Activated B cell treated with CpG ODN at 0.5 μM for 24 hours (primary cell): ENCODE measurements at regions not wholly inside any gene's neighbourhood (a gene's known extent, or its start where the extent isn't known, plus 50 kb on each side); places are given as distances from the start of the nearest gene placed in this dataset.

Source experiments
- ATAC-seq: fragments of 200-7000 bp; cut with Tn5 transposase; one replicate; pipeline ENCODE4 v1.10.0; 2021; ENCODE audit warnings: low read depth, mild to moderate bottlenecking, moderate library complexity
- CTCF ChIA-PET: fragments of 350-600 bp; sonication (Branson Sonifier 250); formaldehyde crosslinking; loops from one replicate; lab custom pipeline; 2021; ENCODE audit warnings: antibody characterized with exemption; lab: Charles Lee
- POLR2A ChIA-PET: fragments of 350-600 bp; sonication (Branson Sonifier 250); formaldehyde crosslinking; loops from one replicate; lab custom pipeline; 2021; ENCODE audit warnings: antibody characterized with exemption; lab: Charles Lee
- DNase-seq: peaks from one replicate; pipeline ENCODE4 v3.0.0; 2022
- H3K27ac Mint-ChIP-seq: one replicate; pipeline ENCODE4 v1.8.0; 2020; ENCODE audit warnings: mixed read lengths
- H3K27me3 Mint-ChIP-seq: one replicate; pipeline ENCODE4 v1.8.0; 2021; ENCODE audit warnings: mixed read lengths
- H3K36me3 Mint-ChIP-seq: one replicate; pipeline ENCODE4 v1.8.0; 2021; ENCODE audit warnings: low read depth, mixed read lengths
- H3K4me1 Mint-ChIP-seq: one replicate; pipeline ENCODE4 v1.8.0; 2021; ENCODE audit warnings: mixed read lengths
- H3K4me3 Mint-ChIP-seq: one replicate; pipeline ENCODE4 v1.8.0; 2020; ENCODE audit warnings: mild to moderate bottlenecking, mixed read lengths
- H3K9me3 Mint-ChIP-seq: one replicate; pipeline ENCODE4 v1.8.0; 2020; ENCODE audit warnings: mixed read lengths
- CTCF ChIP-seq: fragments of 200-600 bp; IDR thresholded peaks from one replicate; pipeline ENCODE4 v1.8.0; 2022; ENCODE audit warnings: antibody characterized with exemption, mild to moderate bottlenecking
- intact Hi-C: fragments of 100-400 bp; cut with micrococcal nuclease; formaldehyde crosslinking; loops from one replicate; pipeline ENCODE4 v1.15.1; 2024

DNA sequence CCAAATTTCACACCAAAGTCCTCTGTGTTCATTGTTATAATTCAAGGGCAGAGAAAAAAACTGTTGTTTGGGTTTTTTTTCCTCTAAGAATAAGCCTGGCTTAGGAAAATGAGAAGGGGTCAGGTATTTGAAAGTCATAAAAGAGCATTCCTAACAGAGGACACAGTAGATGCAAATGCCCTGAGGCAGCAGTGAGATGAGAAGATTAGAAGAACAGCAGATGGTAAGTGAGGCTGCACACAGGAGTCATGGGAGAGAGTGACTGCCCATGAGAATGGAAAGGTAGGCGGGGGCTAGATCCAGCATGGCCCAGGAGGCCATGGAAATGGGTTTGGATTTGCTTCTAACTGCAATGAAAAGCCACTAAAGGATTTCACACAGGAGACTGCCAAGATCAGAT lies 107.5 kb upstream of the RBPJ start:
- no peak overlapping the region for H3K4me3 Mint-ChIP-seq
- peaks cover 7% of the 10 kb centered on the region for H3K4me1 Mint-ChIP-seq
- no peak for ATAC-seq
- TF ChIP-seq CTCF: no peak
- no peak overlapping the region for H3K27ac Mint-ChIP-seq
- peaks cover 30% of the 10 kb centered on the region for H3K27me3 Mint-ChIP-seq
- ChIA-PET CTCF (no interaction called here), POLR2A (no interaction called here)
- H3K36me3 Mint-ChIP-seq: no peaks in the 10 kb centered on the region
- intact Hi-C loops: no loop called here
- no peaks in the 10 kb centered on the region for H3K9me3 Mint-ChIP-seq
- DNase-seq: no peak

GRCh38 chr4:26214994-26215393 lies 105.8 kb upstream of the RBPJ start:
- DNase-seq (no peak), ATAC-seq (no peak)
- no peaks in the 10 kb centered on the region for H3K9me3 Mint-ChIP-seq
- H3K27me3 Mint-ChIP-seq: peaks cover 27% of the 10 kb centered on the region
- TF ChIP-seq CTCF: no peak
- intact Hi-C loops: no loop called here
- H3K4me3 Mint-ChIP-seq: no peak overlapping the region
- H3K36me3 Mint-ChIP-seq: no peaks in the 10 kb centered on the region
- ChIA-PET POLR2A (no interaction called here), CTCF (no interaction called here)
- H3K4me1 Mint-ChIP-seq: peaks cover 17% of the 10 kb centered on the region
- no peak overlapping the region for H3K27ac Mint-ChIP-seq

- peaks cover 17% of the 10 kb centered on the region for H3K4me1 Mint-ChIP-seq
- H3K36me3 Mint-ChIP-seq: no peaks in the 10 kb centered on the region
- no peak for TF ChIP-seq CTCF
- H3K27me3 Mint-ChIP-seq: peaks cover 21% of the 10 kb centered on the region
- no peak for DNase-seq
- ATAC-seq: no peak
- ChIA-PET CTCF (no interaction called here), POLR2A (no interaction called here)
- H3K4me3 Mint-ChIP-seq: no peak overlapping the region
- intact Hi-C loops: no loop called here
- H3K9me3 Mint-ChIP-seq: no peaks in the 10 kb centered on the region
- H3K27ac Mint-ChIP-seq: no peak overlapping the region
Observed at GRCh38 chr4:26215725-26216124, 105.1 kb upstream of the RBPJ start.

GRCh38 chr4:26217481-26217880 lies 103.3 kb upstream of the RBPJ start:
- intact Hi-C loops: no loop called here
- Mint-ChIP-seq H3K4me1 (peaks cover 17% of the 10 kb centered on the region), H3K27ac (no peak overlapping the region), H3K9me3 (no peaks in the 10 kb centered on the region), H3K27me3 (peaks cover 10% of the 10 kb centered on the region), H3K4me3 (no peak overlapping the region), H3K36me3 (no peaks in the 10 kb centered on the region)
- no peak for TF ChIP-seq CTCF
- DNase-seq: no peak
- ChIA-PET CTCF (no interaction called here), POLR2A (interaction anchor here (1.2 kb wide), 1 partner anchor 134 kb away, joined by 3 read pairs; no protein-coding TSS in a partner anchor)
- ATAC-seq: no peak

- intact Hi-C loops: loop anchor here (2.0 kb wide), 1 partner anchor 101 kb away; no protein-coding TSS in a partner anchor
- TF ChIP-seq CTCF: no peak
- peaks cover 17% of the 10 kb centered on the region for H3K4me1 Mint-ChIP-seq
- peak; percentile 79 for ATAC-seq
- H3K9me3 Mint-ChIP-seq: no peaks in the 10 kb centered on the region
- H3K4me3 Mint-ChIP-seq: peak overlapping the region; percentile 36
- H3K36me3 Mint-ChIP-seq: no peaks in the 10 kb centered on the region
- POLR2A ChIA-PET: interaction anchor here (1.2 kb wide), 1 partner anchor 135 kb away, joined by 3 read pairs; no protein-coding TSS in a partner anchor
- CTCF ChIA-PET: no interaction called here
- peaks cover 9% of the 10 kb centered on the region for H3K27me3 Mint-ChIP-seq
- DNase-seq: no peak
- H3K27ac Mint-ChIP-seq: peak overlapping the region; percentile 55
Observed at GRCh38 chr4:26217961-26218676, 102.7 kb upstream of the RBPJ start.
